ENCODE measurements at regions not wholly inside any gene's neighbourhood (a gene's known extent, or its start where the extent isn't known, plus 50 kb on each side); places are given as distances from the start of the nearest gene placed in this dataset.

- no peak for DNase-seq (ENCODE audit: low spot score)
- no peak overlapping the region for H3K27ac Mint-ChIP-seq
- peaks cover 2% of the 10 kb centered on the region for H3K27me3 Mint-ChIP-seq (ENCODE audit: insufficient read depth, low read depth)
- no peak overlapping the region for H3K4me3 Mint-ChIP-seq
- no peak overlapping the region for H3K4me3 ChIP-seq
- no peak for TF ChIP-seq EZH2 (IDR thresholded peaks at IDR 0.05)
- TF ChIP-seq EZH2phosphoT487 (IDR thresholded peaks at IDR 0.05): no peak
- TF ChIP-seq CTCF (IDR thresholded peaks at IDR 0.05): no peak
- H3K36me3 Mint-ChIP-seq: peaks cover 2% of the 10 kb centered on the region
- no peak overlapping the region for H3K9ac ChIP-seq
- no peak overlapping the region for H2AFZ ChIP-seq (replicated peaks)
- no peaks in the 10 kb centered on the region for H3F3A ChIP-seq (ENCODE audit: low read depth)
- H3K9me3 ChIP-seq (ENCODE audit: low read depth): no peaks in the 10 kb centered on the region
- peaks cover 8% of the 10 kb centered on the region for H3K9me3 Mint-ChIP-seq
- H3K79me2 ChIP-seq (ENCODE audit: low read depth): no peaks in the 10 kb centered on the region
- no peaks in the 10 kb centered on the region for H4K20me1 ChIP-seq (ENCODE audit: low read depth)
- H3K36me3 ChIP-seq: no peaks in the 10 kb centered on the region
- H3K4me1 Mint-ChIP-seq: peaks cover 6% of the 10 kb centered on the region
- H3K4me1 ChIP-seq: peaks cover 6% of the 10 kb centered on the region
- H3K27me3 ChIP-seq: no peaks in the 10 kb centered on the region
- no peak overlapping the region for H3K4me2 ChIP-seq
- H3K27ac ChIP-seq: no peak overlapping the region
Measured at GRCh38 chr12:97758586-97758985, 296.0 kb downstream of the RMST start.

DNA sequence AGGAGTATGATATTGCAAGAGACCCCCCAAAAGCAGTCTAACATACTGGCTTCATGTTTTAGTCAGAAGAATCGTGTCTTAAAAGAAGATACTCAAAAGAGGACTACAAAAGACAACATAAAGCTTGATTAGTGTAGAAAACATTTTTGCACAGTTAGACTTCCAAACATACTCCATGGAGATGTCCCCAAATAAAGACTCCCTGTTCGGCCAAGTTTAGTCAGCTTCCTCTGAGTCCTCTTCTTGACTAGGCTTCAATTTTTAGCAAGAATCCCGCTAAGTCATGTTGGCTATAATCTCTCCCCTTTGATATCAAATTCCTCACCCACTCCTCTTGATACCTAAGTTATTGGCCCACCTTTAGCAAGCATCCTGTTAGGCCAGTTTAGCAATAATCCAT lies 298.0 kb downstream of the RMST start:
- no peaks in the 10 kb centered on the region for H3K79me2 ChIP-seq (ENCODE audit: low read depth)
- H3K4me3 ChIP-seq: no peak overlapping the region
- H3K9ac ChIP-seq: no peak overlapping the region
- no peak overlapping the region for H3K27ac ChIP-seq
- no peaks in the 10 kb centered on the region for H3F3A ChIP-seq (ENCODE audit: low read depth)
- H4K20me1 ChIP-seq (ENCODE audit: low read depth): no peaks in the 10 kb centered on the region
- H3K4me1 ChIP-seq: peaks cover 6% of the 10 kb centered on the region
- Mint-ChIP-seq H3K27me3 (ENCODE audit: insufficient read depth, low read depth) (peaks cover 2% of the 10 kb centered on the region), H3K36me3 (peaks cover 2% of the 10 kb centered on the region), H3K27ac (no peak overlapping the region), H3K4me1 (peaks cover 6% of the 10 kb centered on the region), H3K9me3 (peaks cover 8% of the 10 kb centered on the region), H3K4me3 (no peak overlapping the region)
- H3K9me3 ChIP-seq (ENCODE audit: low read depth): no peaks in the 10 kb centered on the region
- no peaks in the 10 kb centered on the region for H3K27me3 ChIP-seq
- TF ChIP-seq EZH2phosphoT487 (IDR thresholded peaks at IDR 0.05) (no peak), EZH2 (IDR thresholded peaks at IDR 0.05) (no peak), CTCF (IDR thresholded peaks at IDR 0.05) (no peak)
- H2AFZ ChIP-seq (replicated peaks): no peak overlapping the region
- H3K4me2 ChIP-seq: no peak overlapping the region
- DNase-seq (ENCODE audit: low spot score): no peak
- H3K36me3 ChIP-seq: no peaks in the 10 kb centered on the region

DNA sequence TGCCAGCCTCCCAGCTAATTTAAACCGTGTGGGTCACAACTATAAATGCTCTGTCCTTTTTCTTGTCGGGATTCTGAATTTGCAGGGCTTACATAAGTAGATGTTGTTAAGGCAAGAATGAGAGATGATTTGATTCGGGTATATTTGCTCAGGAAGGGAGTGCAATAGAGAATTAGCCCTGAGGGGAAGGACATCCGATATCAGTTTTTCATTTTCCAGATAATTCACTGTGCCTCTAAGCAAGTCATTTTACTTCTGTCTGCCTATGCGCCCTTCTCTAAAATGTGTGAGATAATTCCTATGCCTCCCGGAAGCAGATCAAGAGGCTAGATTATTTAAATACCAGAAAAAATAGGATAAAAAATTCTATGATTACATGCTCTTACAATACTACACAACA lies 300.5 kb downstream of the RMST start:
- TF ChIP-seq EZH2phosphoT487 (IDR thresholded peaks at IDR 0.05) (no peak), EZH2 (IDR thresholded peaks at IDR 0.05) (no peak), CTCF (IDR thresholded peaks at IDR 0.05) (no peak)
- no peak overlapping the region for H3K4me3 ChIP-seq
- peaks cover 2% of the 10 kb centered on the region for H3K36me3 Mint-ChIP-seq
- H3K4me1 ChIP-seq: no peaks in the 10 kb centered on the region
- H3K4me1 Mint-ChIP-seq: no peaks in the 10 kb centered on the region
- H4K20me1 ChIP-seq (ENCODE audit: low read depth): no peaks in the 10 kb centered on the region
- H2AFZ ChIP-seq (replicated peaks): no peak overlapping the region
- no peak overlapping the region for H3K27ac Mint-ChIP-seq
- H3F3A ChIP-seq (ENCODE audit: low read depth): no peaks in the 10 kb centered on the region
- H3K27me3 ChIP-seq: no peaks in the 10 kb centered on the region
- no peaks in the 10 kb centered on the region for H3K9me3 ChIP-seq (ENCODE audit: low read depth)
- no peaks in the 10 kb centered on the region for H3K79me2 ChIP-seq (ENCODE audit: low read depth)
- H3K4me3 Mint-ChIP-seq: no peak overlapping the region
- no peak overlapping the region for H3K27ac ChIP-seq
- no peak for DNase-seq (ENCODE audit: low spot score)
- H3K4me2 ChIP-seq: no peak overlapping the region
- no peaks in the 10 kb centered on the region for H3K36me3 ChIP-seq
- H3K9ac ChIP-seq: no peak overlapping the region
- peaks cover 8% of the 10 kb centered on the region for H3K9me3 Mint-ChIP-seq
- H3K27me3 Mint-ChIP-seq (ENCODE audit: insufficient read depth, low read depth): peaks cover 2% of the 10 kb centered on the region
